ENCODE measurements at regions not wholly inside any gene's neighbourhood (a gene's known extent, or its start where the extent isn't known, plus 50 kb on each side); places are given as distances from the start of the nearest gene placed in this dataset.

DNA sequence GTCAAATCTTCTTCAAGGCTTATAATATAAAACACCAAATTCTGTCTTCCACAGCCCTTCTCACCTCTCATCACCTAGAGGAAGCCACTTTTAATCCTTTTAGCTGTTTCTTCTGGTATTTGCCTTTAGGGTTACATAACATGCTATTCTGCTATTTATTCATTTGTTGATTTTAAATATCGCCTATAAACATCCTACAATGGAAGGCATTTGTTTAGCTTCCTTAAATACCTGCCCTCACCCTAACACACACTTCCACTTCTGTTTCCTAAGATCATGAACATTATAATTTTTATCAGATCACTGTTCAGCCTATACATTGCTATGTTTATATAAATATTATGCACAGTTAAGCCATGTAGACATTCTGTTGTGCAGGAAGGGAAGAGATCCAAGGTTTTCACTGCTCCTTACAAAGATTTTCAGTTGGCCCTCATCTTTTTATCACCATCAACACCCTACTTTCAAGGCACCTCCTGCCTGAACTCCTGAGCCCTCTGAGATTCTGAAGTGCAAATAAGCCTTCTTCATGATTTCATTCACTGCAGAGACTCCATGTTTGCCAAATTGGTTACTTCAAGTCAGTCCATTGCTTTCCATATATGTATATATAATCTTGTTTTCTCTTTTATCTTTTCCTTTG lies 356.9 kb upstream of the ACTBL2 start:
- TF ChIP-seq POLR2AphosphoS5 (IDR thresholded peaks at IDR 0.05; ENCODE audit: low read depth, low read length) (peak; percentile 46; the same call in 1 of the 2 replicates), TCF7L2 (IDR thresholded peaks at IDR 0.05; ENCODE audit: low read depth, low read length) (peak; percentile 62)
- TF ChIP-seq, protein P1, sequence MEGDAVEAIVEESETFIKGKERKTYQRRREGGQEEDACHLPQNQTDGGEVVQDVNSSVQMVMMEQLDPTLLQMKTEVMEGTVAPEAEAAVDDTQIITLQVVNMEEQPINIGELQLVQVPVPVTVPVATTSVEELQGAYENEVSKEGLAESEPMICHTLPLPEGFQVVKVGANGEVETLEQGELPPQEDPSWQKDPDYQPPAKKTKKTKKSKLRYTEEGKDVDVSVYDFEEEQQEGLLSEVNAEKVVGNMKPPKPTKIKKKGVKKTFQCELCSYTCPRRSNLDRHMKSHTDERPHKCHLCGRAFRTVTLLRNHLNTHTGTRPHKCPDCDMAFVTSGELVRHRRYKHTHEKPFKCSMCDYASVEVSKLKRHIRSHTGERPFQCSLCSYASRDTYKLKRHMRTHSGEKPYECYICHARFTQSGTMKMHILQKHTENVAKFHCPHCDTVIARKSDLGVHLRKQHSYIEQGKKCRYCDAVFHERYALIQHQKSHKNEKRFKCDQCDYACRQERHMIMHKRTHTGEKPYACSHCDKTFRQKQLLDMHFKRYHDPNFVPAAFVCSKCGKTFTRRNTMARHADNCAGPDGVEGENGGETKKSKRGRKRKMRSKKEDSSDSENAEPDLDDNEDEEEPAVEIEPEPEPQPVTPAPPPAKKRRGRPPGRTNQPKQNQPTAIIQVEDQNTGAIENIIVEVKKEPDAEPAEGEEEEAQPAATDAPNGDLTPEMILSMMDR (IDR thresholded peaks at IDR 0.05): no peak
- TF ChIP-seq, protein P2, sequence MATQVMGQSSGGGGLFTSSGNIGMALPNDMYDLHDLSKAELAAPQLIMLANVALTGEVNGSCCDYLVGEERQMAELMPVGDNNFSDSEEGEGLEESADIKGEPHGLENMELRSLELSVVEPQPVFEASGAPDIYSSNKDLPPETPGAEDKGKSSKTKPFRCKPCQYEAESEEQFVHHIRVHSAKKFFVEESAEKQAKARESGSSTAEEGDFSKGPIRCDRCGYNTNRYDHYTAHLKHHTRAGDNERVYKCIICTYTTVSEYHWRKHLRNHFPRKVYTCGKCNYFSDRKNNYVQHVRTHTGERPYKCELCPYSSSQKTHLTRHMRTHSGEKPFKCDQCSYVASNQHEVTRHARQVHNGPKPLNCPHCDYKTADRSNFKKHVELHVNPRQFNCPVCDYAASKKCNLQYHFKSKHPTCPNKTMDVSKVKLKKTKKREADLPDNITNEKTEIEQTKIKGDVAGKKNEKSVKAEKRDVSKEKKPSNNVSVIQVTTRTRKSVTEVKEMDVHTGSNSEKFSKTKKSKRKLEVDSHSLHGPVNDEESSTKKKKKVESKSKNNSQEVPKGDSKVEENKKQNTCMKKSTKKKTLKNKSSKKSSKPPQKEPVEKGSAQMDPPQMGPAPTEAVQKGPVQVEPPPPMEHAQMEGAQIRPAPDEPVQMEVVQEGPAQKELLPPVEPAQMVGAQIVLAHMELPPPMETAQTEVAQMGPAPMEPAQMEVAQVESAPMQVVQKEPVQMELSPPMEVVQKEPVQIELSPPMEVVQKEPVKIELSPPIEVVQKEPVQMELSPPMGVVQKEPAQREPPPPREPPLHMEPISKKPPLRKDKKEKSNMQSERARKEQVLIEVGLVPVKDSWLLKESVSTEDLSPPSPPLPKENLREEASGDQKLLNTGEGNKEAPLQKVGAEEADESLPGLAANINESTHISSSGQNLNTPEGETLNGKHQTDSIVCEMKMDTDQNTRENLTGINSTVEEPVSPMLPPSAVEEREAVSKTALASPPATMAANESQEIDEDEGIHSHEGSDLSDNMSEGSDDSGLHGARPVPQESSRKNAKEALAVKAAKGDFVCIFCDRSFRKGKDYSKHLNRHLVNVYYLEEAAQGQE (IDR thresholded peaks at IDR 0.05; ENCODE audit: insufficient read depth in 1 of 2, low read depth in 2 of 2, low read length in 1 of 2): no peak

Measured in Panc1 (cell line).